ENCODE measurements at regions not wholly inside any gene's neighbourhood (a gene's known extent, or its start where the extent isn't known, plus 50 kb on each side); places are given as distances from the start of the nearest gene placed in this dataset.

- DNase-seq: no peak
Observed at GRCh38 chr13:80284290-80284689, 56.6 kb downstream of the SPRY2 start.

- DNase-seq: no peak
Observed at GRCh38 chr13:80278706-80279105, 62.2 kb downstream of the SPRY2 start.

DNA sequence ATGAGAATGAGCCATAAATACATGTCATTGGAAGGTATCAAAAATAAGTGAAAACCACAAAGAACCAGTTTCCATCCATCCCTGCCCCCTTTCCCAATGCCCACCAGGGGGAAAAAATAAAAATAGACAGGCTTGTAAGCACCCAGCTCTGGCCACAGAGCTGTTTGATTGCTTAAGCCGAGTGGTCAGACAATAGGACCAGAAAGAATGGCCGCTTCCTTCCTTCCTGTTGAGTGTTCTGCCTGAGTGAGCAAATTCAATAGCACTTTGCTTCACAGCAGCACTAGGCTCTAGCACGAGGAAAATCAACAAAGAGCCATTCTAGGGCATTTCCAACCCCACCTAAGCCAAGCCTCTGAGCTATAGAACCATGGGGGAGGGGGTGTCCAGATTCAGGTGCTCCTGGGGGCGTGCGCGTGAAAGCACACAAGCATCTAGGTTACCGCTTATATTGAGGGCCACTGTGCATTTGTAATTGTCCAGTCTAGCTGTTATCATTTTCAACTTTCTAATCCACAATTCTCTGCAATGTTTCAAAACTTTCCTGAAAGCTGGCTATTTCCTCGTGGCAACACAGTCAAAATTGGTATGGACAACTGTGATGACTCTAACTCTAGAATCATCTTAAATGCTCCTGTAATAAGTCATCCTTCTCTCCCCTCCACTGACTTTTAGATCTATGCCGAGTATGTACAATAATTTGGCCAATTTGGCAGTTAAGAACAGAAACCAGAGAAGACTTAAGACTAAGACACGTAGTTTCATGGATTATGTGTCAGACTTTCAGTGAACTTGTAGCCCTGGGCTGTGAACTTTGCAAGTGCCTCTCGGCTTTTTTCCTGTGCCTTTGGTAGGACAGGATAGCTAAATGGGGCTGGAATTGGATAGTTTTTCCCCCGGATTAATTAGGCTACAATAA, 64.3 kb downstream of the SPRY2 start:
- no peak for DNase-seq

- DNase-seq: no peak
Observed at GRCh38 chr13:80274643-80275042, 66.3 kb downstream of the SPRY2 start.

- no peak for DNase-seq
Observed at GRCh38 chr13:80273718-80274117, 67.2 kb downstream of the SPRY2 start.

GRCh38 chr13:80265348-80265747, 75.6 kb downstream of the SPRY2 start:
- DNase-seq: no peak

DNA sequence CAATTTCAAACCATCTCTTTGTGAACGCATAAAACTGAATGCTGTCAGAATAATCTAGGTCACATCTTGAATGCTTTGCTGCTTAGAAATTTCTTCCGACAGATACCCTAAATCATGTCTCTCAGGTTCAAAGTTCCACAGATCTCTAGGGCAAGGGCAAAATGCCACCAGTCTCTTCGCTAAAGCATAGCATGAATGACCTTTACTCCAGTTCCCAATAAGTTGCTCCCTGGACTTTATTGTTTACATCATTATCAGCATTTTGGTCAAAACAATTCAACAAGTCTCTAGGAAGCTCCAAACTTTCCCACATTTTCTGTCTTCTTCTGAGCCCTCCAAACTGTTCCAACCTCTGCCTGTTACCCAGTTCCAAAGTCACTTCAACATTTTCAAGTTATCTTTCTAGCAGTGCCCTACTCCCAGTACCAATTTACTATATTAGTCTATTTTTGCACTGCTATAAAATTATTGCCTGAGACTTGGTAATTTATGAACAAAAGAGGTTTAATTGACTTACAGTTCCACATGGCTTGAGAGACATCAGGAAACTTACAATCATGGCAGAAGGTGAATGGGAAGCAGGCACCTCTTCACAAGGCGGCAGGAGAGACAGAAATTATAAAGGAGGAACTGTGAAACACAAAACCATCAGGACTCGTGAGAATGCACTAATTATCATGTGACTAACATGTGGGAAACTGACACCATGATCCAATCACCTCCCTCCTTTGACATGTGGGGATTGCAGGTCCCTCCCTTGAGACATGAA, 77.0 kb downstream of the SPRY2 start:
- no peak for DNase-seq

DNA sequence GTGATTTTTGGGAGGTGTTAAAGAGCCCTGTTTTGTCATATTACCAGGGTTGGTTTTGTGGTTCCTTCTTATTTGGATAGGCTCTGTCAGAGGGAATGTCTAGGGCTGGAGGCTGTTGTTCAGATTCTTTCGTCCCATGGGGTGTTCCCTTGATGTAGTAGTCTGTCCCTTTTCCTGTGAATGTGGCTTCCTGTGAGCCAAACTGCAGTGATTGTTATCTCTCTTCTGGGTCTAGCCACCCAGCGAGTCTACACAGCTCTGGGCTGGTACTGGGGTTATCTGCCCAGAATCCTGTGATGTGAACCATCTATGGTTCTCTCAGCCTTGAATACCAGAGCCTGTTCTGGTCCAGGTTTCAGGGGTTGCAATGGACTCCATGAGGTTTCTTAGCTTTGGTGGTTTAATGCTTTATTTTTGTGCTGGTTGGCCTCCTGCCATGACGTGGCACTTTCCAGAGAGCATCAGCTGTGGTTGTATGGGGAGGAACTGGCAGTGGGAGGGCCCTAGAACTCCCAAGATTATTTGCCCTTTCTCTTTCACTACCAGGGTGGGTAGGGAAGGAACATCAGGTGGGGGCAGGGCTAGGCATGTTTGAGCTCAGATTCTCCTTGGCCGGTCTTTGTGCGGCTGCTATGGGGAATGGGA, 78.8 kb downstream of the SPRY2 start:
- no peak for DNase-seq

- DNase-seq: no peak
Observed at GRCh38 chr13:80259159-80259558, 81.8 kb downstream of the SPRY2 start.

GRCh38 chr13:80256352-80256932, 84.5 kb downstream of the SPRY2 start:
- no peak for DNase-seq

DNA sequence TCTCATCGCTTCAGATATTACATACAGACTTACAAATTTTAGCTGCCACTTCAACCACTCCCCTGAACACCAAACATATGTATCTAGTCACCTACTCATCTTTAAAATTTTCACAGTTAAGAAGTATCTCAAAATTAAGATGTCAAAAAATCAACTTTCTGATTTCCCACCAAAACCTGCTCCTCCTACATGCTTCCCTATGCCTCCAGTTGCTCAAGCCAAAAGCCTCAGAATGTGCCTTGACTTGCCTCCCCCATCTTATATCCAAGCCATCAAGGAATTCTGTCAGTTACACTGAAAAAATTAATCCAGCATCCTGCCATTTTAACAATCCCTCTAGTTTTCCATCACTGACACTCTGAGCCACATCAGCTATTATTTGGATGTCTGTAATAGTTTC, 85.0 kb downstream of the SPRY2 start:
- no peak for DNase-seq

- DNase-seq: no peak
Observed at GRCh38 chr13:80251403-80251802, 89.5 kb downstream of the SPRY2 start.

GRCh38 chr13:80250213-80250810, 90.6 kb downstream of the SPRY2 start:
- no peak for DNase-seq

DNA sequence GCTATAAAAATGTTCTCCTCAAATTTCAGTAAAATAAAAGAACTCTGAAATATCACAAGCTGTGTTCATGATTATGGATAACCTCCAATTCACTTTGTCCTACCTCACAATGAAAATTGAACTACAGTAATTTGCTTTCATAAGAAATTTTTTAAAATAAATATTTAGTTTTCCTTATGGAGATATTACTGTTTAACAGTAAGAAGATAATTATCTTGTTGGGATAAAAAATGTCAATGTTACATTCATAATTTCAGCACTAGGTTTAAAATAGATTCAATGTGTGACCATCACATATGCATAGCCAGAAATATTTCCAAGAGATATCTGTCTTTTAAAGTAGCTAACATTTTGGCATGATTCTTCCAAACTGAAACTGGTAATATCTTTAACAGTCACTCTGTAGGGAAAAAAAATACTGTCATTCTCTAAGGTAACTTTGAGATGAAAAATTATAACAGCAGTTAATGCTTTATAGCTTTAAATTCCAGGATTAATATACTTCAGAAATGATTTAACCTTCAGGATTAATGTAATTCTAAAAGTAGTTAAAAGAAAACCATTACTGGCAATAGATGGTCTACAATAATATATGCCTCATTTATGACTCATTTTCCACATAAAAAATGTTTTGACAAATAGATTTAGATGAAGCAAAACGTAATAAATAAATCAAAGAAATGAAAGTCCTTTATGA, 91.3 kb downstream of the SPRY2 start:
- DNase-seq: no peak

DNA sequence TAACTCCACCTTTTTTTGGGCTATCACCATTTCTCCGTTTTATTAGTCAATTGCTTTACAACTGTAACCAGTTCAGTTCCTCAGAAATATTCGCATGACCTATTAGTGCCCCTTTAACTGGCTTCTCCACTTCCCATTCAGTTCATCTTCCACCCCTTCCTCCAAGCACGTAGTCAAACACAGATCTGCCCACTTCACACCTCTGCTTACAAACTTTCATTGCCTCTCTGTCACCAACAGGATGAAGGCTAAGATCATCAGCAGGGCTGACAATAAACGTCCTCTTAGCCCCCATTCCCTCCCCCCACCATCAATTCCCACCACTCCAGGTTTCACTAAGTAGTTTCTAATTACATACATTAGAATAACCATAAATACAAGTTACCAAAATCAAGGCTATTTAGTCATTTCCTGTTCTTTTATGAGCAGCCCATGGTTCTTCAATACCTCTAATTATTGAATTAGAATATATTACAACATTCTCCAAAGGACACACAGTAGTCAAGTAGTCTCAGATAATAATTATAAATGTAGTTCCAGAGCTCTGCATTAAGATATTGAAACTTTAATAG, 95.7 kb downstream of the SPRY2 start:
- DNase-seq: no peak

DNA sequence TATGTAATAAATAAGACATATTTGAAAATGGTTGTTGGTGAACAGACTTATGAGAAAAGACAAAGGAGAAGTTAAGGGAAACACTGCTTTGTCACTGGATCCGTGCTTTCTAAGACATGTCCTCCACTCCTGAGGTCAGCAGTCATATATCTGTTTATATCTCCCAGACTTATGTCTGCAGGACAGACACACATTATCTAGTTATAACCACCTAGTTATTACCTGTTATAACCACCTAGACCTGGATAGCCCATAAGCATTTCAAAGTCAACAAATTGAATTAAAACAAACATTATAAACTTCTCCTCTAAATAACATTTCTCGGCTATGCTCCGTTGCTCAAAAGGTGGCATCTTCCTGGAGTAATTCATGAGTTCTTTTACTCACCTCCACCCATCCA, 96.4 kb downstream of the SPRY2 start:
- no peak for DNase-seq

GRCh38 chr13:80242728-80243427, 98.0 kb downstream of the SPRY2 start:
- no peak for DNase-seq

DNA sequence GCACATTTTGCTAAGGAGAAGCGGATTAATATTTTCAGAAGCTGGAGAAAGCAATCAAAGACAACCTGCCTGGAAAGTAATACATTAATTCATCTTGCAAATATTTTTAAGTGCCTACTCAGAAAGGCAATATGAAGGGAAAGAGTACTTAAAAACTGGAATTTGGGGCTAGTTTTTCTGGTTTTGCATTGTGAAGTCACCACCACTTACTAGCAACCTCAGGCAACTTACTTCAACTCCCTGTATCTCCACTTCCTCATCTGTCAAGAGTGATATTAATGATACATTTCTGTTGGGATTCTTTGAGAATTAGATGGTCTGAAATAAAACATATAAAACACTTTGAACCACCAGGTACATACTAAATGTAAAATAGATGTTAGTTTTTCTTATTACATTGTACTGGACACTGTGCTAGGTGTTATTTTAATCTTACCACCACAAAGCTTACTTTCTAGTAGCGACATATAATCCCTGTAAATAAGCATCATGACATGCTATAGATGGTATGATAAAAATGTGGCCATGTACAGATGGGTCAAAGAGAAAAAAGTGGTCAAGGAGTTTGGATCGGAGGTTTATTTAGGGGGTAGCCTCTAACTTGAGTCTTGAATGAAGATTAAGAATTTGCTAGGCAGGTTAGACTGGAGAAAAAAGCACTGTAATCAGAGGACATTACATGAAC, 101.2 kb downstream of the SPRY2 start:
- DNase-seq: no peak

- DNase-seq: no peak
Observed at GRCh38 chr13:80239116-80239515, 101.8 kb downstream of the SPRY2 start.

- DNase-seq: no peak
Observed at GRCh38 chr13:80237646-80238045, 103.3 kb downstream of the SPRY2 start.

DNA sequence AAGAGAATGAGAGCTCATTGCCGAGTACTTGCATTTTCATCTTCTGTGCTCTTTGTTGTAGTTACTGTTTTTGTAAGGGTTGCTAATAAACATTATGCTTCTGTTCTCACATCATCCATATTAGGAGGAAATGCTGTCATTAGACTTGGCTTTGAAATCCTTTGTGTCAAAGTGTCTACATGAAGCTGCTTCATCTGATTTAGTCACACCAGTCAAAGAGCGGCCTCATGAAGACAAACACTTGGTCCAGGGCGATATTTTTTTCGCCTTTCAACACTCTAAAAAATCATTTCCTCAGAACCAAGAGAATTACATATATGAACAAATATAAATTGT, 105.0 kb downstream of the SPRY2 start:
- no peak for DNase-seq
